GM13977 (cell line): ENCODE measurements at regions not wholly inside any gene's neighbourhood (a gene's known extent, or its start where the extent isn't known, plus 50 kb on each side); places are given as distances from the start of the nearest gene placed in this dataset.

ENCODE experiments used
- DNase-seq: peaks from one replicate; pipeline ENCODE4 v3.0.0; 2012; ENCODE audit warnings: low spot score
- in situ Hi-C: fragments of 300-500 bp; cut with MboI; formaldehyde crosslinking; loops from one replicate; pipeline ENCODE4 v1.12.0; 2022; ENCODE audit warnings: low sequenced_read_pairs, low pct_unique_long_range_greater_than_20kb, mixed read lengths, inconsistent platforms; ENCODE audit not compliant: unreplicated experiment
- TF ChIP-seq, protein P1 (sequence below): IDR thresholded peaks from 2 replicates; pipeline ENCODE4 v1.5.1; 2012; ENCODE audit warnings: mild to moderate bottlenecking, control low read depth; ENCODE audit not compliant: insufficient read depth; ENCODE audit errors: extremely low read depth, missing control alignments

DNA sequence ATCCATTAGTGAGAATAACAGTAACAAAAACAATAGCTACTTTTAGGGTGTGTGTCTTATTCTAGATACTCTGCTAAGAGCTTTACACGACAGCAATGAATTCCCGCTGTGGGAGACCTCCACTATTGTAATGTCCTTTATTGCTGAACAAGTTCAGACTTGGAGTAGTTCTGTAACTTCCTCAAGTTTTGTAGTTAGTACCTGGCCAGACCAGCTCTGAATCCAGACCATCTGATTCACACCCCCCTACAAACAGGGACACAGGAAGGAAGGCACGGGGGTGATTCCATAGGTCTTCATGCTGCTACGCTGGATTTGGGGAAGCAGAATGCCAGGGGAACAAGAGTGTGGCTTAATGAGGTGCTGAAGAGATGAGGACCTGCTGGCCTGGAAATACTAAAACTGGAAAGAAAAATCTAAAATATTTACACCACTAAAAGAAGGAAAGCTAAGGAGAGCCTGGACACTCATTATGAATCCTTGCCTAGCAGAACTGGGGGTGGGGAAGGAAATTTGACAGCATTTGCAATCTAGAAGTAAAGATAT lies 194.6 kb upstream of the TMEM72 start:
- TF ChIP-seq, protein P1, sequence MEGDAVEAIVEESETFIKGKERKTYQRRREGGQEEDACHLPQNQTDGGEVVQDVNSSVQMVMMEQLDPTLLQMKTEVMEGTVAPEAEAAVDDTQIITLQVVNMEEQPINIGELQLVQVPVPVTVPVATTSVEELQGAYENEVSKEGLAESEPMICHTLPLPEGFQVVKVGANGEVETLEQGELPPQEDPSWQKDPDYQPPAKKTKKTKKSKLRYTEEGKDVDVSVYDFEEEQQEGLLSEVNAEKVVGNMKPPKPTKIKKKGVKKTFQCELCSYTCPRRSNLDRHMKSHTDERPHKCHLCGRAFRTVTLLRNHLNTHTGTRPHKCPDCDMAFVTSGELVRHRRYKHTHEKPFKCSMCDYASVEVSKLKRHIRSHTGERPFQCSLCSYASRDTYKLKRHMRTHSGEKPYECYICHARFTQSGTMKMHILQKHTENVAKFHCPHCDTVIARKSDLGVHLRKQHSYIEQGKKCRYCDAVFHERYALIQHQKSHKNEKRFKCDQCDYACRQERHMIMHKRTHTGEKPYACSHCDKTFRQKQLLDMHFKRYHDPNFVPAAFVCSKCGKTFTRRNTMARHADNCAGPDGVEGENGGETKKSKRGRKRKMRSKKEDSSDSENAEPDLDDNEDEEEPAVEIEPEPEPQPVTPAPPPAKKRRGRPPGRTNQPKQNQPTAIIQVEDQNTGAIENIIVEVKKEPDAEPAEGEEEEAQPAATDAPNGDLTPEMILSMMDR = no peak
- DNase-seq = no peak
- in situ Hi-C loops = no loop called here

GRCh38 chr10:44723082-44723481 lies 188.1 kb upstream of the TMEM72 start:
- DNase-seq = no peak
- in situ Hi-C loops = no loop called here
- TF ChIP-seq, protein P1 = no peak

- TF ChIP-seq, protein P1 = no peak
- no peak for DNase-seq
- in situ Hi-C loops = no loop called here
These were observed 187.4 kb upstream of the TMEM72 start for GRCh38 chr10:44723619-44724325.

DNA sequence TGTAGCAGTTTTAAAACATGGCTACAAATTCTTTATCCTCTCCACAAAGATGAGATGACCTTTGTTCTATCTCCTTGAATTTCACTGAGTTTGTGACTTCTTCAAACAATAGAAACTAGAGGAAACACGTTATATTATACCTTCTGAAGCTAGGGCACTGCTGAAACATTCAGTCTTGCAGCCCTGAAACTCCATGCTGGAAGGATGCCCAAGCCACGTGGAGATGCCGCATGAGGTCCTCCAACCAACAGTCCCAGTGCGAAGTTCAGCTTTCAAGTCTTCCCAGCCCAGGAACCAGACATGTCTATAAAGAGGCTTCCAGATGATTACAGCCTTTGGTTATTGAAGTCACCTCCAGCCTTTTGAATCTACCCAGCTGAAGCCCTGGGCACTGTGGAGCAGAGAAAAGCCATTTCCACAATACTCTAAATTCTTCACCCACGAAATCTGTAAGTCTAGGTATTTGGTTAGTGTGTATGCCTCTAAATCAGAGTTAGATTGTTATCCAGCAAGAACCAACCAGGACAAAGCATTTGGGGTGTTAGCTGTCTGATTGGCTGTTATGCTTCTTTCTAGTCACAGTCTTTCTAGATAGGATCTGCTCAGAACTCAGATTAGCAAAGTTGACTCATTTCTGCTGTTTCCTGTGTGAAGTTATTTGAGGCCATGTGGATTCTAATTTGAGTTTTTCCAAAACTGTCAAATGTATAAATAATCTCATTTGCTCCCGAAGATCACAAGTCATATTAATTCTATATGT lies 186.5 kb upstream of the TMEM72 start:
- in situ Hi-C loops = no loop called here
- TF ChIP-seq, protein P1 = no peak
- DNase-seq = no peak

- no peak for DNase-seq
- TF ChIP-seq, protein P1 = no peak
- in situ Hi-C loops = no loop called here
These were observed 185.7 kb upstream of the TMEM72 start for GRCh38 chr10:44725404-44725803.

GRCh38 chr10:44731283-44731682 lies 179.9 kb upstream of the TMEM72 start:
- in situ Hi-C loops = no loop called here
- TF ChIP-seq, protein P1 = no peak
- no peak for DNase-seq
